22Rv1 (cell line): ENCODE measurements at regions not wholly inside any gene's neighbourhood (a gene's known extent, or its start where the extent isn't known, plus 50 kb on each side); places are given as distances from the start of the nearest gene placed in this dataset.

Experiments
- ZFX ChIP-seq: fragments of 450-650 bp; IDR thresholded peaks from 2 replicates; pipeline ENCODE4 v1.6.1; 2017; ENCODE audit warnings: antibody characterized with exemption, borderline replicate concordance
- TF ChIP-seq, protein P1 (sequence below): fragments of 450-650 bp; IDR thresholded peaks from 2 replicates; pipeline ENCODE4 v1.5.1; 2017; ENCODE audit warnings: mild to moderate bottlenecking

DNA sequence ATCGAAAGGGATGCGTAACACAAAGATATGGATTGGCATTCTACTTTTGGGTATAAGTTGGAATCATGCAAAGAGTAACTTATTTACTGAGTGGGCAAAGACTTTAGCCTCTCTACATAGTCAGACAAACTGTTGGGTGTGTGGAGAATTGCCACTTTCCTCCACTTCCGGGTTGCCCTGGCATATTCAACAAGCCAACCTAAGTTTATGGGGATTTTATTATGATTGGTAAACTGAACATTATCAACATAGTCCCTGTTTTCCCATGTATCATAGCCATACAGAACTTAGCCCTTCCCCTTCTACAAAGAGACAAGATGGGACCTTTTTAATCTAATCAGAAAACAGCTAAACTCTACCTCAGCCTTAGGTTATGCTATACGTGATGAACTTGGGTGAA, 121.6 kb downstream of the AGTR2 start:
- TF ChIP-seq, protein P1, sequence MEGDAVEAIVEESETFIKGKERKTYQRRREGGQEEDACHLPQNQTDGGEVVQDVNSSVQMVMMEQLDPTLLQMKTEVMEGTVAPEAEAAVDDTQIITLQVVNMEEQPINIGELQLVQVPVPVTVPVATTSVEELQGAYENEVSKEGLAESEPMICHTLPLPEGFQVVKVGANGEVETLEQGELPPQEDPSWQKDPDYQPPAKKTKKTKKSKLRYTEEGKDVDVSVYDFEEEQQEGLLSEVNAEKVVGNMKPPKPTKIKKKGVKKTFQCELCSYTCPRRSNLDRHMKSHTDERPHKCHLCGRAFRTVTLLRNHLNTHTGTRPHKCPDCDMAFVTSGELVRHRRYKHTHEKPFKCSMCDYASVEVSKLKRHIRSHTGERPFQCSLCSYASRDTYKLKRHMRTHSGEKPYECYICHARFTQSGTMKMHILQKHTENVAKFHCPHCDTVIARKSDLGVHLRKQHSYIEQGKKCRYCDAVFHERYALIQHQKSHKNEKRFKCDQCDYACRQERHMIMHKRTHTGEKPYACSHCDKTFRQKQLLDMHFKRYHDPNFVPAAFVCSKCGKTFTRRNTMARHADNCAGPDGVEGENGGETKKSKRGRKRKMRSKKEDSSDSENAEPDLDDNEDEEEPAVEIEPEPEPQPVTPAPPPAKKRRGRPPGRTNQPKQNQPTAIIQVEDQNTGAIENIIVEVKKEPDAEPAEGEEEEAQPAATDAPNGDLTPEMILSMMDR, result no peak
- TF ChIP-seq ZFX, result no peak
